CD8-positive, alpha-beta memory T cell (primary cell): ENCODE measurements at regions not wholly inside any gene's neighbourhood (a gene's known extent, or its start where the extent isn't known, plus 50 kb on each side); places are given as distances from the start of the nearest gene placed in this dataset.

Source experiments
- CTCF ChIA-PET: fragments of 350-600 bp; sonication (Branson Sonifier 250); formaldehyde crosslinking; loops from one replicate; lab custom pipeline; 2021; ENCODE audit warnings: antibody characterized with exemption; lab: Charles Lee
- POLR2A ChIA-PET: fragments of 350-600 bp; sonication (Branson Sonifier 250); formaldehyde crosslinking; loops from one replicate; lab custom pipeline; 2021; ENCODE audit warnings: antibody characterized with exemption; lab: Charles Lee
- DNase-seq, 5 donors: peaks; one replicate each; pipeline versions ENCODE4 v3.0.0 to v3.0.0-alpha.2; 2020 to 2022; ENCODE audit warnings: mixed read lengths in 1 of 5
- H3K27ac ChIP-seq: one replicate; pipeline ENCODE4 v1.7.0; 2013; ENCODE audit warnings: low read depth, mild to moderate bottlenecking, low read length, moderate library complexity
- H3K27me3 ChIP-seq: 2 replicates; pipeline ENCODE4 v1.7.0; 2013; ENCODE audit warnings: low read length, mild to moderate bottlenecking; ENCODE audit not compliant: insufficient read depth, poor library complexity, severe bottlenecking
- H3K36me3 ChIP-seq: 2 replicates; pipeline ENCODE4 v1.7.0; 2013; ENCODE audit warnings: mild to moderate bottlenecking, low read length, moderate library complexity; ENCODE audit not compliant: insufficient read depth
- H3K4me1 ChIP-seq: 2 replicates; pipeline ENCODE4 v1.7.0; 2013; ENCODE audit warnings: mild to moderate bottlenecking, low read length, moderate library complexity; ENCODE audit not compliant: insufficient read depth
- H3K4me3 ChIP-seq: 2 replicates; pipeline ENCODE4 v1.7.0; 2013; ENCODE audit warnings: mild to moderate bottlenecking, low read length
- H3K9me3 ChIP-seq: 2 replicates; pipeline ENCODE4 v1.7.0; 2013; ENCODE audit warnings: mild to moderate bottlenecking, low read length
- H3K27ac Mint-ChIP-seq, 8 donors: one replicate each; pipeline ENCODE4 v1.8.0; 2020 to 2021; ENCODE audit warnings: mixed read lengths in 8 of 8, mild to moderate bottlenecking in 6 of 8, inconsistent platforms in 3 of 8, moderate library complexity in 3 of 8
- H3K27me3 Mint-ChIP-seq, 2 donors: one replicate each; pipeline ENCODE4 v1.8.0; 2020 to 2021; ENCODE audit warnings: mixed read lengths in 2 of 2, mild to moderate bottlenecking in 1 of 2, moderate library complexity in 1 of 2
- H3K36me3 Mint-ChIP-seq, 3 donors: one replicate each; pipeline ENCODE4 v1.8.0; 2020 to 2021; ENCODE audit warnings: mixed read lengths in 3 of 3, inconsistent platforms in 1 of 3, mild to moderate bottlenecking in 1 of 3
- H3K4me1 Mint-ChIP-seq, 3 donors: one replicate each; pipeline ENCODE4 v1.8.0; 2020 to 2021; ENCODE audit warnings: mixed read lengths in 3 of 3, inconsistent platforms in 1 of 3, mild to moderate bottlenecking in 1 of 3
- H3K4me3 Mint-ChIP-seq, 7 donors: one replicate each; pipeline ENCODE4 v1.8.0; 2020 to 2021; ENCODE audit warnings: mixed read lengths in 7 of 7, mild to moderate bottlenecking in 6 of 7, moderate library complexity in 4 of 7, inconsistent platforms in 2 of 7
- H3K9me3 Mint-ChIP-seq, 5 donors: one replicate each; pipeline ENCODE4 v1.8.0; 2020 to 2022; ENCODE audit warnings: mixed read lengths in 5 of 5, mild to moderate bottlenecking in 3 of 5, moderate library complexity in 2 of 5, inconsistent platforms in 1 of 5

DNA sequence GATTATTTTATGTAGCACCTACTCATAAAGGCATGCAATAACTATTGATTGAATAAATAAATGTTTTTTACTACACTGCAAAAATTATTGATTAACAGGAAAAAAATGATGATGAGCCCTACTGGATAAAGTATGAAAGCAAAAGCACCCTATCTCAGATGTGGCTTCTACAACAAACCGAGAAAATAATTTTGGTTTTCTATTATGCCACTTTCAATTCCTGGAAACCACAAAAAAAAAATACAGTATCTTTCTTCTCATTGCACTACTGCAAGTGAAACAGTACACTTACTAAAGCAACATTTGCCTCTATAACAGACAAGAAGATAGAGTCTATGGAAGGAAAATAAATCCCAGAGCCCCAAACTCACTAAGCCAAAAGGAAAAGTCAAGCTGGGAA is 1882.4 kb downstream of the NCAM2 start:
- no peak overlapping the region for H3K4me3 ChIP-seq
- DNase-seq = no peak
- no peaks in the 10 kb centered on the region for H3K36me3 Mint-ChIP-seq
- no peaks in the 10 kb centered on the region for H3K27me3 Mint-ChIP-seq
- no peaks in the 10 kb centered on the region for H3K36me3 ChIP-seq
- ChIA-PET POLR2A (no interaction called here), CTCF (no interaction called here)
- no peaks in the 10 kb centered on the region for H3K4me1 ChIP-seq
- H3K27ac Mint-ChIP-seq = no peak overlapping the region
- no peak overlapping the region for H3K27ac ChIP-seq
- H3K4me1 Mint-ChIP-seq = no peaks in the 10 kb centered on the region
- no peaks in the 10 kb centered on the region for H3K27me3 ChIP-seq
- H3K9me3 ChIP-seq = no peaks in the 10 kb centered on the region
- no peak overlapping the region for H3K4me3 Mint-ChIP-seq
- peaks cover 0 to 9% (median 3%) of the 10 kb centered on the region in 5 donors for H3K9me3 Mint-ChIP-seq

GRCh38 chr21:22881131-22881530 is 1882.9 kb downstream of the NCAM2 start:
- Mint-ChIP-seq H3K27ac (no peak overlapping the region), H3K27me3 (no peaks in the 10 kb centered on the region), H3K36me3 (no peaks in the 10 kb centered on the region), H3K9me3 (peaks cover 0 to 9% (median 0%) of the 10 kb centered on the region in 5 donors), H3K4me3 (no peak overlapping the region), H3K4me1 (no peaks in the 10 kb centered on the region)
- Histone ChIP-seq H3K27ac (no peak overlapping the region), H3K36me3 (no peaks in the 10 kb centered on the region), H3K27me3 (no peaks in the 10 kb centered on the region), H3K4me1 (no peaks in the 10 kb centered on the region), H3K9me3 (no peaks in the 10 kb centered on the region), H3K4me3 (no peak overlapping the region)
- CTCF ChIA-PET = no interaction called here
- POLR2A ChIA-PET = no interaction called here
- no peak for DNase-seq

GRCh38 chr21:22885079-22885478 is 1886.9 kb downstream of the NCAM2 start:
- POLR2A ChIA-PET = no interaction called here
- Mint-ChIP-seq H3K27ac (no peak overlapping the region), H3K4me3 (no peak overlapping the region), H3K4me1 (no peaks in the 10 kb centered on the region), H3K36me3 (no peaks in the 10 kb centered on the region), H3K27me3 (no peaks in the 10 kb centered on the region), H3K9me3 (peaks cover 0 to 13% (median 3%) of the 10 kb centered on the region in 5 donors)
- no peak for DNase-seq
- Histone ChIP-seq H3K9me3 (no peaks in the 10 kb centered on the region), H3K36me3 (no peaks in the 10 kb centered on the region), H3K4me1 (no peaks in the 10 kb centered on the region), H3K4me3 (no peak overlapping the region), H3K27me3 (no peaks in the 10 kb centered on the region), H3K27ac (no peak overlapping the region)
- CTCF ChIA-PET = no interaction called here

DNA sequence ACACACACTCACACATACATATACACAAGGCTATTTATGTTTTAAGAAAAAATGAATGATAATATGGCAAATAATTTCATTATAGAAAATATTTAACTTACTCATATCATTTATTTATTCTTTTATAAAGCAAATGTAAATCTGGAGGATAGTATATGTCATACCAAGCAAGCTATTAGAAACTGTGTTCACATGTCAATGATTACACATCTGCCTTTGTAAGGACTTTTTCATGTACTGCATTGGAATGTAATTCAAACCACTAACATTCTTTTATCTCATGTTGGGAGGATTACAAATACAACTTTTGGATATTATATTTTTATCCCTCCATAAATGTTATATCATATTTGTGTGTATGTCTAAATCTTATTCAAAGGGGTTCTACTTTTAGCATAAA is 1887.4 kb downstream of the NCAM2 start:
- no peak overlapping the region for H3K4me3 ChIP-seq
- Mint-ChIP-seq H3K9me3 (peaks cover 0 to 13% (median 3%) of the 10 kb centered on the region in 5 donors), H3K27ac (no peak overlapping the region), H3K4me1 (no peaks in the 10 kb centered on the region), H3K4me3 (no peak overlapping the region), H3K27me3 (no peaks in the 10 kb centered on the region), H3K36me3 (no peaks in the 10 kb centered on the region)
- POLR2A ChIA-PET = no interaction called here
- no peaks in the 10 kb centered on the region for H3K27me3 ChIP-seq
- no peaks in the 10 kb centered on the region for H3K9me3 ChIP-seq
- H3K27ac ChIP-seq = no peak overlapping the region
- CTCF ChIA-PET = no interaction called here
- no peak for DNase-seq
- H3K4me1 ChIP-seq = no peaks in the 10 kb centered on the region
- H3K36me3 ChIP-seq = no peaks in the 10 kb centered on the region

DNA sequence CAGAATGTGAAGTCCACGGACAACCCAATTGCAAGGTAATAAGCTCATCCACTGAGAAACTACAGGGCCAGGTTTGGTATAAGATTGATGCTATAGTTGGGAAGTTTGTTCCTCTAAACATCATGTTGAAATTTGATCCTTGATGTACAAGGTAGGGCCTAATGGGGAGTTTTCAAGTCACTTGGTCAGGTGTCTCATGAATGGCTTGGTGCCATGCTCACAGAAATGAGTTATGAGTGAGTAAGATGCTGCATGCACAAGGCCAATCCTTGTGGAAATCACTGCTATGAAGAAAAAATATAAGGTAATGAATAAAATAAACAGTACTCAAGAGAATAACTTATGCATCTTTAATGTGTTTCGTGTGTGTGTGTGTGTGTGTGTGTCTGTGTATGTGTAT is 1891.2 kb downstream of the NCAM2 start:
- Mint-ChIP-seq H3K4me1 (no peaks in the 10 kb centered on the region), H3K9me3 (peaks cover 1 to 13% (median 5%) of the 10 kb centered on the region in 5 donors), H3K36me3 (no peaks in the 10 kb centered on the region), H3K27me3 (no peaks in the 10 kb centered on the region), H3K4me3 (no peak overlapping the region), H3K27ac (no peak overlapping the region)
- H3K27me3 ChIP-seq = no peaks in the 10 kb centered on the region
- ChIA-PET CTCF (no interaction called here), POLR2A (no interaction called here)
- no peaks in the 10 kb centered on the region for H3K9me3 ChIP-seq
- H3K36me3 ChIP-seq = no peaks in the 10 kb centered on the region
- no peak overlapping the region for H3K27ac ChIP-seq
- H3K4me3 ChIP-seq = no peak overlapping the region
- H3K4me1 ChIP-seq = no peaks in the 10 kb centered on the region
- DNase-seq = no peak

GRCh38 chr21:22890656-22891055 is 1892.4 kb downstream of the NCAM2 start:
- CTCF ChIA-PET = no interaction called here
- Histone ChIP-seq H3K27me3 (no peaks in the 10 kb centered on the region), H3K36me3 (no peaks in the 10 kb centered on the region), H3K4me3 (no peak overlapping the region), H3K27ac (no peak overlapping the region), H3K9me3 (no peaks in the 10 kb centered on the region), H3K4me1 (no peaks in the 10 kb centered on the region)
- Mint-ChIP-seq H3K27me3 (no peaks in the 10 kb centered on the region), H3K4me3 (no peak overlapping the region), H3K36me3 (no peaks in the 10 kb centered on the region), H3K9me3 (peaks cover 1 to 9% (median 5%) of the 10 kb centered on the region in 5 donors), H3K4me1 (no peaks in the 10 kb centered on the region), H3K27ac (no peak overlapping the region)
- no peak for DNase-seq
- POLR2A ChIA-PET = no interaction called here

GRCh38 chr21:22892028-22892427 is 1893.8 kb downstream of the NCAM2 start:
- CTCF ChIA-PET = no interaction called here
- H3K4me3 Mint-ChIP-seq = no peak overlapping the region
- no peaks in the 10 kb centered on the region for H3K27me3 ChIP-seq

GRCh38 chr21:22892740-22893139 is 1894.5 kb downstream of the NCAM2 start:
- H3K27me3 ChIP-seq = no peaks in the 10 kb centered on the region
- H3K4me1 Mint-ChIP-seq = no peaks in the 10 kb centered on the region
- no peaks in the 10 kb centered on the region for H3K27me3 Mint-ChIP-seq
- no peaks in the 10 kb centered on the region for H3K9me3 ChIP-seq
- H3K4me3 ChIP-seq = no peak overlapping the region
- H3K36me3 Mint-ChIP-seq = no peaks in the 10 kb centered on the region
- POLR2A ChIA-PET = no interaction called here
- no peaks in the 10 kb centered on the region for H3K4me1 ChIP-seq
- no peak for DNase-seq
- no peak overlapping the region for H3K27ac Mint-ChIP-seq
- H3K9me3 Mint-ChIP-seq = peaks cover 0 to 9% (median 3%) of the 10 kb centered on the region in 5 donors
- H3K4me3 Mint-ChIP-seq = no peak overlapping the region
- no peak overlapping the region for H3K27ac ChIP-seq
- CTCF ChIA-PET = no interaction called here
- H3K36me3 ChIP-seq = no peaks in the 10 kb centered on the region

More at GRCh38 chr21:22892028-22892427, 1893.8 kb downstream of the NCAM2 start:
- no peak for DNase-seq
- Histone ChIP-seq H3K36me3 (no peaks in the 10 kb centered on the region), H3K27ac (no peak overlapping the region), H3K4me3 (no peak overlapping the region), H3K9me3 (no peaks in the 10 kb centered on the region), H3K4me1 (no peaks in the 10 kb centered on the region)
- POLR2A ChIA-PET = no interaction called here
- no peaks in the 10 kb centered on the region for H3K36me3 Mint-ChIP-seq
- H3K27ac Mint-ChIP-seq = no peak overlapping the region
- H3K4me1 Mint-ChIP-seq = no peaks in the 10 kb centered on the region
- H3K27me3 Mint-ChIP-seq = no peaks in the 10 kb centered on the region
- H3K9me3 Mint-ChIP-seq = peaks cover 1 to 9% (median 3%) of the 10 kb centered on the region in 5 donors
